ENCODE measurements at regions not wholly inside any gene's neighbourhood (a gene's known extent, or its start where the extent isn't known, plus 50 kb on each side); places are given as distances from the start of the nearest gene placed in this dataset.

GRCh38 chr11:70712471-70712870 is 314.1 kb downstream of the CTTN start:
- no peak for DNase-seq

GRCh38 chr11:70713086-70713835 is 314.9 kb downstream of the CTTN start:
- DNase-seq, result no peak

- no peak for DNase-seq
Observed at GRCh38 chr11:70713988-70714665, 315.8 kb downstream of the CTTN start.

- DNase-seq, result no peak
Observed at GRCh38 chr11:70715166-70715951, 317.0 kb downstream of the CTTN start.

GRCh38 chr11:70716216-70716615 is 317.9 kb downstream of the CTTN start:
- no peak for DNase-seq

- no peak for DNase-seq
Observed at GRCh38 chr11:70716986-70717775, 318.9 kb downstream of the CTTN start.

- DNase-seq, result no peak
Observed at GRCh38 chr11:70717936-70718595, 319.7 kb downstream of the CTTN start.

GRCh38 chr11:70719516-70719915 is 321.2 kb downstream of the CTTN start:
- DNase-seq, result no peak

- no peak for DNase-seq
Observed at GRCh38 chr11:70720281-70720680, 322.0 kb downstream of the CTTN start.

GRCh38 chr11:70721006-70721405 is 322.7 kb downstream of the CTTN start:
- DNase-seq, result no peak

GRCh38 chr11:70725278-70725677 is 326.9 kb downstream of the CTTN start:
- no peak for DNase-seq

GRCh38 chr11:70725739-70726138 is 327.4 kb downstream of the CTTN start:
- no peak for DNase-seq

- no peak for DNase-seq
Observed at GRCh38 chr11:70727021-70727420, 328.7 kb downstream of the CTTN start.

GRCh38 chr11:70727899-70728620 is 329.7 kb downstream of the CTTN start:
- DNase-seq, result no peak

GRCh38 chr11:70729949-70730348 is 331.6 kb downstream of the CTTN start:
- no peak for DNase-seq

- no peak for DNase-seq
Observed at GRCh38 chr11:70730411-70730810, 332.1 kb downstream of the CTTN start.

- DNase-seq, result no peak
Observed at GRCh38 chr11:70731271-70732022, 333.1 kb downstream of the CTTN start.

GRCh38 chr11:70732023-70732880 is 333.9 kb downstream of the CTTN start:
- no peak for DNase-seq

- DNase-seq, result no peak
Observed at GRCh38 chr11:70732881-70733196, 334.5 kb downstream of the CTTN start.

Data from stimulated activated CD4-positive, alpha-beta T cell treated with anti-CD3 and anti-CD28 coated beads, Interleukin-15, amount 100 ng/mL, for 24 hours (primary cell).